Endothelial cell of umbilical vein (primary cell): ENCODE measurements at regions not wholly inside any gene's neighbourhood (a gene's known extent, or its start where the extent isn't known, plus 50 kb on each side); places are given as distances from the start of the nearest gene placed in this dataset.

ENCODE experiments used
- BruUV-seq: library from RNA; stranded (reverse); fragments of 400-500 nt; replicated peaks from 2 replicates; lab custom pipeline; 2021; lab: Mats Ljungman, UMichigan
- CTCF ChIA-PET: fragments of 300-600, 350-600 bp; sonication (Branson Sonifier 250); formaldehyde crosslinking; loops from one replicate; lab custom pipeline; 2021; ENCODE audit warnings: antibody characterized with exemption, inconsistent platforms; lab: Charles Lee
- POLR2A ChIA-PET: fragments of 300-600, 350-600 bp; sonication (Branson Sonifier 250); formaldehyde crosslinking; loops from one replicate; lab custom pipeline; 2021; ENCODE audit warnings: antibody characterized with exemption, inconsistent platforms; lab: Charles Lee
- DNase-seq: peaks from one replicate; pipeline ENCODE4 v3.0.0-alpha.2; 2011; ENCODE audit warnings: low read depth, low spot score
- FAIRE-seq: peaks from 2 replicates; lab custom pipeline; 2011; peaks lifted over from hg19 to GRCh38; lab: Jason Lieb, UNC
- H2AFZ ChIP-seq: 2 replicates; pipeline ENCODE4 v1.6.0; 2012; ENCODE audit warnings: low read depth, low read length, control low read depth, inconsistent platforms
- H3K27ac ChIP-seq: 2 replicates; pipeline ENCODE4 v1.5.1; 2011; ENCODE audit warnings: low read depth, mild to moderate bottlenecking, control low read depth, low read length, moderate library complexity; ENCODE audit not compliant: insufficient read depth
- H3K27me3 ChIP-seq, 2 experiments: 2 replicates each; pipeline versions ENCODE4 v1.6.0 to v1.6.1; 2011; ENCODE audit warnings: low read length in 2 of 2, mixed read lengths in 1 of 2; ENCODE audit not compliant: control insufficient read depth in 2 of 2, insufficient read depth in 2 of 2
- H3K36me3 ChIP-seq, 2 experiments: 2 replicates in 1 of 2; 3 replicates in 1 of 2; pipeline ENCODE4 v1.5.1; 2011; ENCODE audit warnings: low read length in 2 of 2, mild to moderate bottlenecking in 1 of 2, moderate library complexity in 1 of 2; ENCODE audit not compliant: control insufficient read depth in 2 of 2, insufficient read depth in 2 of 2; ENCODE audit errors: extremely low read depth in 1 of 2
- H3K4me1 ChIP-seq: 3 replicates; pipeline ENCODE4 v1.5.1; 2011; ENCODE audit warnings: mild to moderate bottlenecking, low read length; ENCODE audit not compliant: control insufficient read depth, insufficient read depth; ENCODE audit errors: extremely low read depth
- H3K4me2 ChIP-seq: 2 replicates; pipeline ENCODE4 v1.6.1; 2011; ENCODE audit warnings: low read length, control low read depth, mixed read lengths; ENCODE audit not compliant: insufficient read depth
- H3K4me3 ChIP-seq, 3 experiments: fragments of 200-600 bp in 1 of 3; sonication (generic), shearing (Covaris generic) in 1 of 3; replicated peaks in 1 of 3; 2 replicates each; pipeline ENCODE4 v1.5.1; 2011 to 2016; ENCODE audit warnings: control low read depth in 3 of 3, low read length in 3 of 3, mild to moderate bottlenecking in 2 of 3, inconsistent platforms in 1 of 3, low read depth in 1 of 3, moderate library complexity in 1 of 3; ENCODE audit not compliant: insufficient read depth in 1 of 3
- H3K79me2 ChIP-seq: 2 replicates; pipeline ENCODE4 v1.6.0; 2012; ENCODE audit warnings: low read length, inconsistent platforms; ENCODE audit not compliant: control insufficient read depth, insufficient read depth
- H3K9ac ChIP-seq: replicated peaks from 2 replicates; pipeline ENCODE3; 2011; ENCODE audit warnings: low read length, control low read depth; ENCODE audit not compliant: insufficient read depth; ENCODE audit errors: extremely low read depth
- H3K9me1 ChIP-seq: replicated peaks from 3 replicates; pipeline ENCODE4 v1.6.0; 2011; ENCODE audit warnings: mild to moderate bottlenecking, low read length; ENCODE audit not compliant: control insufficient read depth, insufficient read depth; ENCODE audit errors: extremely low read depth
- H3K9me3 ChIP-seq: replicated peaks from 2 replicates; pipeline ENCODE4 v1.5.1; 2012; ENCODE audit warnings: low read length, inconsistent platforms; ENCODE audit not compliant: control insufficient read depth, insufficient read depth
- H4K20me1 ChIP-seq: replicated peaks from 2 replicates; pipeline ENCODE3; 2011; ENCODE audit warnings: mild to moderate bottlenecking, low read length; ENCODE audit not compliant: control insufficient read depth, insufficient read depth; ENCODE audit errors: extremely low read depth
- EZH2 ChIP-seq: IDR thresholded peaks from 2 replicates; pipeline ENCODE4 v1.6.1; 2012; ENCODE audit warnings: borderline replicate concordance, low read depth, mild to moderate bottlenecking, moderate library complexity, low read length, inconsistent platforms; ENCODE audit not compliant: severe bottlenecking
- FOS ChIP-seq: IDR thresholded peaks from 2 replicates; pipeline ENCODE4 v1.6.1; 2011; ENCODE audit warnings: mild to moderate bottlenecking, low read length, moderate library complexity, borderline replicate concordance; ENCODE audit not compliant: insufficient read depth
- GATA2 ChIP-seq: IDR thresholded peaks from 2 replicates; pipeline ENCODE4 v1.7.0; 2011; ENCODE audit warnings: low read depth, mild to moderate bottlenecking, moderate library complexity, mixed read lengths, low read length; ENCODE audit not compliant: insufficient read length, insufficient read depth
- JUN ChIP-seq: IDR thresholded peaks from 2 replicates; pipeline ENCODE4 v1.6.1; 2011; ENCODE audit warnings: borderline replicate concordance, low read depth; ENCODE audit not compliant: insufficient read length, insufficient read depth
- MYC ChIP-seq: IDR thresholded peaks from one replicate; pipeline ENCODE4 v1.6.1; 2011; ENCODE audit warnings: mild to moderate bottlenecking, low read depth, low read length
- POLR2A ChIP-seq: IDR thresholded peaks from 2 replicates; pipeline ENCODE4 v1.6.1; 2012; ENCODE audit warnings: low read depth, mild to moderate bottlenecking, control low read depth, low read length
- POLR2AphosphoS5 ChIP-seq: IDR thresholded peaks from 2 replicates; pipeline ENCODE4 v1.6.1; 2012; ENCODE audit warnings: low read depth, mild to moderate bottlenecking, control low read depth, low read length, moderate library complexity; ENCODE audit not compliant: insufficient read depth
- dilution Hi-C: fragments of 300-500 bp; cut with MboI; formaldehyde crosslinking; loops from one replicate; pipeline ENCODE4 v1.15.0; 2019; ENCODE audit warnings: low sequenced_read_pairs; ENCODE audit not compliant: extremely low pct_ligation_motif_present
- intact Hi-C: fragments of 100-400 bp; cut with micrococcal nuclease; formaldehyde crosslinking; loops from one replicate; pipeline ENCODE4 v1.10.0; 2022
- TF ChIP-seq, protein P1 (sequence below): IDR thresholded peaks from 2 replicates; pipeline ENCODE4 v1.6.1; 2011; ENCODE audit not compliant: insufficient read depth, insufficient read length
- TF ChIP-seq, protein P2 (sequence below), 2 donors: IDR thresholded peaks; 1 replicate in 1 of 2; 2 replicates in 1 of 2; pipeline ENCODE4 v1.5.1; 2011; ENCODE audit warnings: low read length in 2 of 2, mild to moderate bottlenecking in 2 of 2, moderate library complexity in 2 of 2, control low read depth in 1 of 2, inconsistent platforms in 1 of 2, low read depth in 1 of 2; ENCODE audit not compliant: insufficient read depth in 1 of 2; ENCODE audit errors: extremely low read depth in 1 of 2

DNA sequence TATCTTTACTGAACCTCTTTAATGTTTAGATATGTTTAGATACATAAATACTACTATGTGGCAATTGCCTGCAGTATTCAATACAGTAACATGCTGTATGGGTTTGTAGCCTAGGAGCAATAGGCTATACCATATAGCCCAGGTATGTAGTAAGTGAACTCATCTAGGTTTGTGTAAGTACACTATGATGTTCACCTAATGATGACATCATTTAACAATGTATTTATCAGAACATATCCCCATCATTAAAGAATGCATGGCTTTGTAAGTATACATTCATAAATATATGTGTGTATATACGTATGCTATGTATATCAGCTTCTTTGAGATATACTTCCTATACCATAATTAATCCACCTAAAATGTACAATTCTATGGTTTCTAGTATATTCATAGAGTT is 631.2 kb upstream of the MAN1A1 start:
- Histone ChIP-seq H3K9ac (no peak overlapping the region), H4K20me1 (no peaks in the 10 kb centered on the region), H3K9me1 (no peaks in the 10 kb centered on the region), H3K79me2 (no peaks in the 10 kb centered on the region), H3K4me1 (no peaks in the 10 kb centered on the region), H3K27ac (no peak overlapping the region), H3K9me3 (no peaks in the 10 kb centered on the region), H3K4me3 (no peak overlapping the region), H3K36me3 (no peaks in the 10 kb centered on the region), H3K27me3 (no peaks in the 10 kb centered on the region), H3K4me2 (no peak overlapping the region), H2AFZ (no peak overlapping the region)
- DNase-seq (no peak), FAIRE-seq (no peak)
- intact Hi-C loops: no loop called here
- POLR2A ChIA-PET: no interaction called here
- dilution Hi-C loops: no loop called here
- CTCF ChIA-PET: no interaction called here
- TF ChIP-seq, protein P1, sequence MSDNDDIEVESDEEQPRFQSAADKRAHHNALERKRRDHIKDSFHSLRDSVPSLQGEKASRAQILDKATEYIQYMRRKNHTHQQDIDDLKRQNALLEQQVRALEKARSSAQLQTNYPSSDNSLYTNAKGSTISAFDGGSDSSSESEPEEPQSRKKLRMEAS: no peak
- no peak for TF ChIP-seq FOS
- TF ChIP-seq GATA2: no peak
- TF ChIP-seq POLR2A: no peak
- no TSS peak for BruUV-seq

DNA sequence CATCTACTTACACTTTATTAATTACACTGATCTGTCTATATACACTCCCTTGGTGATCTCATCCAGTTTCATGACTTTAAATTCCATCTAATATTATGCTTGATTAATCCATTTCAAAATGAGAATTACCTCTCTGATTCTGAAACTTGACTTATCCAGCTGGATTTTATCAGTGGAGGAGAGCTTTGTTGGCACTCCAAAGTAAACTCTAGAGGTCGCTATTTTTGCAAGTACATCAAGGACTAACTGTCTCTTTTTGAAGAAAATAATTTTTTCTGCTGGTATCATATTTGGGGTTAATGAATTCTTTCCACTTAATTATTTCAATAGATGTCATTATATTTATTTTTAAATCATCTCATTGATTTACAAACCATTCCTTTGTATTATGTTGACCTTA is 630.3 kb upstream of the MAN1A1 start:
- Histone ChIP-seq H3K27ac (no peak overlapping the region), H3K4me1 (no peaks in the 10 kb centered on the region), H3K79me2 (no peaks in the 10 kb centered on the region), H3K4me2 (no peak overlapping the region), H4K20me1 (no peaks in the 10 kb centered on the region), H3K9ac (no peak overlapping the region), H3K27me3 (no peaks in the 10 kb centered on the region), H3K4me3 (no peak overlapping the region), H3K36me3 (no peaks in the 10 kb centered on the region), H3K9me3 (no peaks in the 10 kb centered on the region), H2AFZ (no peak overlapping the region), H3K9me1 (no peaks in the 10 kb centered on the region)
- intact Hi-C loops (loop anchor here (2.0 to 5.0 kb wide), 2 partner anchors 237 to 628 kb away; no protein-coding TSS in a partner anchor), dilution Hi-C loops (no loop called here)
- POLR2A ChIA-PET: no interaction called here
- DNase-seq (no peak), FAIRE-seq (no peak)
- BruUV-seq: no TSS peak
- TF ChIP-seq EZH2 (no peak), MYC (no peak), POLR2AphosphoS5 (no peak), POLR2A (no peak), GATA2 (no peak), JUN (no peak), FOS (no peak)
- TF ChIP-seq, protein P1: no peak
- TF ChIP-seq, protein P2, sequence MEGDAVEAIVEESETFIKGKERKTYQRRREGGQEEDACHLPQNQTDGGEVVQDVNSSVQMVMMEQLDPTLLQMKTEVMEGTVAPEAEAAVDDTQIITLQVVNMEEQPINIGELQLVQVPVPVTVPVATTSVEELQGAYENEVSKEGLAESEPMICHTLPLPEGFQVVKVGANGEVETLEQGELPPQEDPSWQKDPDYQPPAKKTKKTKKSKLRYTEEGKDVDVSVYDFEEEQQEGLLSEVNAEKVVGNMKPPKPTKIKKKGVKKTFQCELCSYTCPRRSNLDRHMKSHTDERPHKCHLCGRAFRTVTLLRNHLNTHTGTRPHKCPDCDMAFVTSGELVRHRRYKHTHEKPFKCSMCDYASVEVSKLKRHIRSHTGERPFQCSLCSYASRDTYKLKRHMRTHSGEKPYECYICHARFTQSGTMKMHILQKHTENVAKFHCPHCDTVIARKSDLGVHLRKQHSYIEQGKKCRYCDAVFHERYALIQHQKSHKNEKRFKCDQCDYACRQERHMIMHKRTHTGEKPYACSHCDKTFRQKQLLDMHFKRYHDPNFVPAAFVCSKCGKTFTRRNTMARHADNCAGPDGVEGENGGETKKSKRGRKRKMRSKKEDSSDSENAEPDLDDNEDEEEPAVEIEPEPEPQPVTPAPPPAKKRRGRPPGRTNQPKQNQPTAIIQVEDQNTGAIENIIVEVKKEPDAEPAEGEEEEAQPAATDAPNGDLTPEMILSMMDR (IDR thresholded peaks at IDR 0.05; ENCODE audit: extremely low read depth in 1 of 2, insufficient read depth in 1 of 2, low read depth in 1 of 2, low read length in 2 of 2): no peak
- CTCF ChIA-PET: no interaction called here
